SK-N-MC (cell line): ENCODE measurements at regions not wholly inside any gene's neighbourhood (a gene's known extent, or its start where the extent isn't known, plus 50 kb on each side); places are given as distances from the start of the nearest gene placed in this dataset.

ENCODE experiments used
- EZH2 ChIP-seq: fragments of 200-600 bp; sonication (generic); IDR thresholded peaks from one replicate; pipeline ENCODE4 v1.6.1; 2017; ENCODE audit warnings: antibody characterized with exemption
- FOXP2 ChIP-seq: optimal IDR thresholded peaks from 2 replicates; pipeline ENCODE3; 2011; ENCODE audit warnings: mild to moderate bottlenecking, moderate library complexity; ENCODE audit not compliant: insufficient read depth; ENCODE audit errors: extremely low read length, control extremely low read depth
- POLR2AphosphoS5 ChIP-seq: IDR thresholded peaks from 2 replicates; pipeline ENCODE4 v1.6.1; 2012; ENCODE audit warnings: mild to moderate bottlenecking, low read depth, low read length, borderline replicate concordance

DNA sequence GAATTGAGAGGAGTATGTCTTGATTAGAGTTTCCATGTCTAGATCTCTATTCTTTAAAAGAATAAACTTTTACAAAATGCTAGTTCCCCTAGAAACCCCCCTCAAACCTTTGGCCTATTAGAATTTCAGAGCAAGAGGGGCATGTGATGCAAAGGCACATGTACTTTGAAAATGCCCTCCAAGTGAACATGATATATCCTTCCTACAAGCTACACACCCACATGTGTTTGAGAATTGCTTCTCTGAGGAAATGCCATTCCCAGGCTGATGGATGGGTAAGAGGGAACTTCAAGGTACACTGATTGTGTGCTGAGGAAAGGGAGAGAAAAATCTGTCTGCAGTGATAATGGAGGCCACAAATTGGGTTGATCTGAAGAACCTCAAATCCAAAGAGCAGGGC lies 59.5 kb upstream of the PSMA1 start:
- TF ChIP-seq POLR2AphosphoS5 (no peak), EZH2 (no peak), FOXP2 (no peak)
